ENCODE measurements at regions not wholly inside any gene's neighbourhood (a gene's known extent, or its start where the extent isn't known, plus 50 kb on each side); places are given as distances from the start of the nearest gene placed in this dataset.

- TF ChIP-seq EP300 (IDR thresholded peaks at IDR 0.05) = no peak
- no peak for TF ChIP-seq CTCF (IDR thresholded peaks at IDR 0.05)
Measured at GRCh38 chr3:140843656-140844055, 98.0 kb upstream of the SLC25A36 start.

Data from esophagus muscularis mucosa (tissue), 3 donors.